A673 (cell line): ENCODE measurements at regions not wholly inside any gene's neighbourhood (a gene's known extent, or its start where the extent isn't known, plus 50 kb on each side); places are given as distances from the start of the nearest gene placed in this dataset.

Experiments used
- BruUV-seq: library from RNA; stranded (reverse); fragments of 400-500 nt; replicated peaks from 2 replicates; lab custom pipeline; 2021; lab: Mats Ljungman, UMichigan
- CTCF ChIA-PET: fragments of 300-600 bp; sonication (Branson Sonifier 250); formaldehyde crosslinking; loops from one replicate; lab custom pipeline; 2022; ENCODE audit warnings: antibody characterized with exemption; lab: Charles Lee
- POLR2A ChIA-PET: fragments of 300-600 bp; sonication (Branson Sonifier 250); formaldehyde crosslinking; loops from one replicate; lab custom pipeline; 2022; ENCODE audit warnings: antibody characterized with exemption; ENCODE audit not compliant: low non-redundant PET; lab: Charles Lee
- DNase-seq: peaks from one replicate; pipeline ENCODE4 v3.0.0-alpha.2; 2015; ENCODE audit warnings: low spot score
- H3K27ac ChIP-seq: fragments of 200-600 bp; sonication (generic); 2 replicates; pipeline ENCODE4 v1.5.1; 2016; ENCODE audit warnings: mixed run types, low read depth, mild to moderate bottlenecking, mixed read lengths, antibody characterized with exemption, low read length; ENCODE audit not compliant: poor library complexity, severe bottlenecking
- H3K27me3 ChIP-seq: fragments of 200-600 bp; sonication (generic); replicated peaks from 2 replicates; pipeline ENCODE4 v1.6.1; 2017; ENCODE audit warnings: mixed run types, low read depth, mild to moderate bottlenecking, mixed read lengths, antibody characterized with exemption, low read length; ENCODE audit not compliant: insufficient read depth, poor library complexity
- H3K36me3 ChIP-seq: fragments of 200-600 bp; sonication (generic); 2 replicates; pipeline ENCODE4 v1.6.1; 2016; ENCODE audit warnings: mixed run types, mild to moderate bottlenecking, mixed read lengths, antibody characterized with exemption, low read length; ENCODE audit not compliant: insufficient read depth, poor library complexity, severe bottlenecking
- H3K4me1 ChIP-seq: fragments of 200-600 bp; sonication (generic); 2 replicates; pipeline ENCODE4 v1.6.1; 2017; ENCODE audit warnings: mixed run types, mild to moderate bottlenecking, mixed read lengths, antibody characterized with exemption, low read length; ENCODE audit not compliant: insufficient read depth, poor library complexity, severe bottlenecking
- H3K4me3 ChIP-seq: fragments of 200-600 bp; sonication (generic); 2 replicates; pipeline ENCODE4 v1.5.1; 2016; ENCODE audit warnings: low read depth, mixed run types, mild to moderate bottlenecking, mixed read lengths, low read length; ENCODE audit not compliant: poor library complexity, severe bottlenecking
- H3K9me3 ChIP-seq: fragments of 200-600 bp; sonication (generic); 2 replicates; pipeline ENCODE4 v1.6.1; 2016; ENCODE audit warnings: mixed run types, low read depth, mild to moderate bottlenecking, mixed read lengths, antibody characterized with exemption, low read length; ENCODE audit not compliant: poor library complexity, severe bottlenecking
- CTCF ChIP-seq: fragments of 300-800, 200-600 bp; sonication (generic); conservative IDR thresholded peaks from 2 replicates; pipeline ENCODE4 v1.5.1; 2017; ENCODE audit warnings: low read depth, mild to moderate bottlenecking, antibody characterized with exemption, low read length, moderate library complexity, mixed read lengths
- EZH2 ChIP-seq: fragments of 200-600 bp; sonication (generic); IDR thresholded peaks from 2 replicates; pipeline ENCODE4 v1.6.1; 2017; ENCODE audit warnings: borderline replicate concordance, low read depth, mild to moderate bottlenecking, mixed read lengths, antibody characterized with exemption, low read length; ENCODE audit not compliant: poor library complexity, severe bottlenecking
- intact Hi-C: fragments of 100-400 bp; cut with micrococcal nuclease; formaldehyde crosslinking; loops from one replicate; pipeline ENCODE4 v1.10.0; 2022; ENCODE audit not compliant: unreplicated experiment

GRCh38 chr2:152924219-152924618, 205.8 kb downstream of the ARL6IP6 start:
- TF ChIP-seq EZH2 = no peak
- Histone ChIP-seq H3K9me3 (no peaks in the 10 kb centered on the region), H3K4me1 (no peaks in the 10 kb centered on the region), H3K36me3 (no peaks in the 10 kb centered on the region), H3K27ac (no peak overlapping the region), H3K27me3 (peaks cover 23% of the 10 kb centered on the region), H3K4me3 (no peak overlapping the region)
- POLR2A ChIA-PET = no interaction called here
- CTCF ChIA-PET = no interaction called here
- intact Hi-C loops = no loop called here
- no peak for DNase-seq
- BruUV-seq = no TSS peak

GRCh38 chr2:152920846-152921245, 202.4 kb downstream of the ARL6IP6 start:
- no peak for DNase-seq
- Histone ChIP-seq H3K4me1 (no peaks in the 10 kb centered on the region), H3K4me3 (no peak overlapping the region), H3K9me3 (no peaks in the 10 kb centered on the region), H3K27me3 (peaks cover 23% of the 10 kb centered on the region), H3K27ac (no peak overlapping the region), H3K36me3 (no peaks in the 10 kb centered on the region)
- intact Hi-C loops = no loop called here
- no peak for TF ChIP-seq EZH2
- TF ChIP-seq CTCF = no peak
- CTCF ChIA-PET = no interaction called here
- POLR2A ChIA-PET = no interaction called here
- no TSS peak for BruUV-seq

DNA sequence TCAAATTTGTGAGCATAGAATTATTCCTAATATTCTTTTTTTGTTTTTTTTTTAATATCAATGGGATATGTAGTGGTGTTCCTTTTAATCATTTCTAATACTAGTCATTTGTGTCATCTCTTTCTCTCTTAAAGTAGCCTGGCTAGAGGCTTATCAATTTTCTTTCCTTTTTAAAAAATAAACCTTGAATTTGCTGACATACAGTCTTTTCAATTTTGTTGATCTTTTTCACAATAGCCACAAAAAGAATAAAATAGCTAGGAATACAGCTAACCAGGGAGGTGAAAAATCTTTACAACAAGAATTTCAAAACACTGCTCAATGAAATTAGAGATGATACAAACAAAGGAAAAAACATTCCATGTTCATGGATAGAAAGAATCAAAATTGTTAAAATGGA, 192.6 kb downstream of the ARL6IP6 start:
- Histone ChIP-seq H3K36me3 (no peaks in the 10 kb centered on the region), H3K27ac (no peak overlapping the region), H3K4me1 (no peaks in the 10 kb centered on the region), H3K9me3 (no peaks in the 10 kb centered on the region), H3K27me3 (no peaks in the 10 kb centered on the region), H3K4me3 (no peak overlapping the region)
- intact Hi-C loops = no loop called here
- POLR2A ChIA-PET = no interaction called here
- no peak for DNase-seq
- TF ChIP-seq CTCF = no peak
- no peak for TF ChIP-seq EZH2
- CTCF ChIA-PET = no interaction called here
- BruUV-seq = no TSS peak

- ChIA-PET CTCF (no interaction called here), POLR2A (no interaction called here)
- BruUV-seq = no TSS peak
- H3K36me3 ChIP-seq = no peaks in the 10 kb centered on the region
- no peaks in the 10 kb centered on the region for H3K4me1 ChIP-seq
- no peak overlapping the region for H3K4me3 ChIP-seq
- no peaks in the 10 kb centered on the region for H3K27me3 ChIP-seq
- no peaks in the 10 kb centered on the region for H3K9me3 ChIP-seq
- TF ChIP-seq EZH2 = no peak
- TF ChIP-seq CTCF = no peak
- intact Hi-C loops = no loop called here
- no peak overlapping the region for H3K27ac ChIP-seq
- DNase-seq = no peak
These were observed 188.6 kb downstream of the ARL6IP6 start for GRCh38 chr2:152907046-152907445.
